Ovary (tissue), 3 donors: ENCODE measurements at regions not wholly inside any gene's neighbourhood (a gene's known extent, or its start where the extent isn't known, plus 50 kb on each side); places are given as distances from the start of the nearest gene placed in this dataset.

Experiments used
- EP300 ChIP-seq: sonication (generic); formaldehyde crosslinking; IDR thresholded peaks from one replicate; pipeline ENCODE4 v1.6.1; 2017; ENCODE audit warnings: antibody characterized with exemption
- POLR2A ChIP-seq: fragments of 450-650 bp; IDR thresholded peaks from one replicate; pipeline ENCODE4 v1.6.1; 2017; ENCODE audit warnings: antibody characterized with exemption, mild to moderate bottlenecking, moderate library complexity
- TF ChIP-seq, protein P1 (sequence below), 3 donors: fragments of 450-650 bp in 2 of 3; fragments of 200-600 bp in 1 of 3; IDR thresholded peaks; one replicate each; pipeline versions ENCODE4 v1.5.1 to v1.8.0; 2016 to 2022; ENCODE audit warnings: antibody characterized with exemption in 3 of 3, mild to moderate bottlenecking in 1 of 3
- donor health status: DM: no; HTN: no; CAD: no.

DNA sequence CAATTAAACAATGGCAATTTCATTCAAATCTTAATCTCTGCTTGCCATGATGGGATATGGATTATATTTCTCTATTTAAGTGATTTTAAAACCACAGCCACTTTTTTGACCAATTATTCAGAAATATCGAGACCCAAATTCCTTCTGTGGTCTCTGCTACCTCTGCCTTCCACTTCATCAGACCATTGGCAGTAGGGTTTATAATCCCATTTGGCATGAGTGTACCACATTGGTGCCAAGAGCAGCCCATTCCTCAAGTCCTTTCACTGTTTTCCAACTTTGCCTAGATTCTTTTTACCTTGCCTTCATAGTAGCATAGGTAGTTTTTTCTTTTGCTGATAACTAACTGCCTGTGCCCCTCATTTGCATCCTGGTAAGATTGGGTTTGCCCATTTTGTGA is 319.9 kb downstream of the ARL4A start:
- TF ChIP-seq, protein P1, sequence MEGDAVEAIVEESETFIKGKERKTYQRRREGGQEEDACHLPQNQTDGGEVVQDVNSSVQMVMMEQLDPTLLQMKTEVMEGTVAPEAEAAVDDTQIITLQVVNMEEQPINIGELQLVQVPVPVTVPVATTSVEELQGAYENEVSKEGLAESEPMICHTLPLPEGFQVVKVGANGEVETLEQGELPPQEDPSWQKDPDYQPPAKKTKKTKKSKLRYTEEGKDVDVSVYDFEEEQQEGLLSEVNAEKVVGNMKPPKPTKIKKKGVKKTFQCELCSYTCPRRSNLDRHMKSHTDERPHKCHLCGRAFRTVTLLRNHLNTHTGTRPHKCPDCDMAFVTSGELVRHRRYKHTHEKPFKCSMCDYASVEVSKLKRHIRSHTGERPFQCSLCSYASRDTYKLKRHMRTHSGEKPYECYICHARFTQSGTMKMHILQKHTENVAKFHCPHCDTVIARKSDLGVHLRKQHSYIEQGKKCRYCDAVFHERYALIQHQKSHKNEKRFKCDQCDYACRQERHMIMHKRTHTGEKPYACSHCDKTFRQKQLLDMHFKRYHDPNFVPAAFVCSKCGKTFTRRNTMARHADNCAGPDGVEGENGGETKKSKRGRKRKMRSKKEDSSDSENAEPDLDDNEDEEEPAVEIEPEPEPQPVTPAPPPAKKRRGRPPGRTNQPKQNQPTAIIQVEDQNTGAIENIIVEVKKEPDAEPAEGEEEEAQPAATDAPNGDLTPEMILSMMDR (IDR thresholded peaks at IDR 0.05), result no peak
- TF ChIP-seq EP300 (no peak), POLR2A (no peak)
